T-helper 2 cell treated with Interferon-gamma antibody and Interleukin-4, amounts not matched to agents 5 μg/mL and 100 μg/mL, for 36 hours (primary cell): ENCODE measurements at regions not wholly inside any gene's neighbourhood (a gene's known extent, or its start where the extent isn't known, plus 50 kb on each side); places are given as distances from the start of the nearest gene placed in this dataset.

Experiments
- DNase-seq: peaks from one replicate; pipeline ENCODE4 v3.0.0; 2021; ENCODE audit warnings: low spot score
- H3K27ac Mint-ChIP-seq: one replicate; pipeline ENCODE4 v1.8.0; 2021; ENCODE audit warnings: mild to moderate bottlenecking, mixed read lengths
- H3K27me3 Mint-ChIP-seq: one replicate; pipeline ENCODE4 v1.8.0; 2021; ENCODE audit warnings: low read depth, mixed read lengths
- H3K36me3 Mint-ChIP-seq: one replicate; pipeline ENCODE4 v1.8.0; 2021; ENCODE audit warnings: low read depth, mixed read lengths
- H3K4me1 Mint-ChIP-seq: one replicate; pipeline ENCODE4 v1.8.0; 2021; ENCODE audit warnings: low read depth, mixed read lengths
- H3K4me3 Mint-ChIP-seq: one replicate; pipeline ENCODE4 v1.8.0; 2022; ENCODE audit warnings: mild to moderate bottlenecking, moderate library complexity, mixed read lengths
- H3K9me3 Mint-ChIP-seq: one replicate; pipeline ENCODE4 v1.8.0; 2021; ENCODE audit warnings: mixed read lengths

DNA sequence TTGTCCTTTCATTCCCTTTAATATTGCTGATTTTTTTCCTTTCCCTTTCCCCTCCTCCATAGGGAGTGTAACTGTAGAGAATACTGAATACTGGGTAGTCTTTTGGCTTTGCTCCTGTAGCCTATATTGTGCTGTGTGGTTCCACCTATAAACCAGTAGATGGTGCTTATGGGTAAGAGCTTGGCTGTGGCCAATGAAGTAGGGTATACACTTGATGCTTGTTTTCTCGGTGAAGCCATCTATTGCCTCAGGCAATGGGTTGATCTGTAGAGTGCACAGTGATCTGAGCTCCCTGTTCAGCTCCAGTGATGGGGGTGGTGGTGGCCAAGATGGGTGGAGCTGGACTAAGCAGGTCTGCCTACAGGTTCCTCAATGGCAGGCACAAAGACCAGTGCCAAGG is 203.3 kb upstream of the IMPG1 start:
- Mint-ChIP-seq H3K4me3 (no peak overlapping the region), H3K4me1 (no peaks in the 10 kb centered on the region), H3K27ac (no peak overlapping the region), H3K27me3 (no peaks in the 10 kb centered on the region), H3K9me3 (peaks cover 61% of the 10 kb centered on the region), H3K36me3 (no peaks in the 10 kb centered on the region)
- DNase-seq, result no peak

DNA sequence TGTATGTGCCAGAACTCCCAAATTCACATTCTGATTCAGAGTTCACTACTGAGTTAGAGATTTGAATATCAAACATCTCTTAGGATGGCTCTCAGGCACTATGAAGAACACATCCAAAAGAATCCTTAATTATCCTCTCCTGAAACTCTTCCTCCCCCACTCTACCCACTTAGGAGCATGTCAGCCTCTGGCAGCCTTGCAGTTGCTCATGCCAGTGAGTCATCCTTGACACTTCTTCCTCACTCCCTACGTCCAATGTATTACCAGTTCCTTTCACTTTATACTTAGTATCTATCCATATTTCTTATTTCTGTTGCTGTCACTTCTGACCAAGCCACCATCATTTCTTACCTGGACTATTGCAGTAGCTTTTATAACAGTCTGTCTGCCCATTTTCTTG is 192.0 kb upstream of the IMPG1 start:
- Mint-ChIP-seq H3K27ac (no peak overlapping the region), H3K4me1 (no peaks in the 10 kb centered on the region), H3K27me3 (no peaks in the 10 kb centered on the region), H3K9me3 (peaks cover 47% of the 10 kb centered on the region), H3K36me3 (no peaks in the 10 kb centered on the region), H3K4me3 (no peak overlapping the region)
- no peak for DNase-seq

DNA sequence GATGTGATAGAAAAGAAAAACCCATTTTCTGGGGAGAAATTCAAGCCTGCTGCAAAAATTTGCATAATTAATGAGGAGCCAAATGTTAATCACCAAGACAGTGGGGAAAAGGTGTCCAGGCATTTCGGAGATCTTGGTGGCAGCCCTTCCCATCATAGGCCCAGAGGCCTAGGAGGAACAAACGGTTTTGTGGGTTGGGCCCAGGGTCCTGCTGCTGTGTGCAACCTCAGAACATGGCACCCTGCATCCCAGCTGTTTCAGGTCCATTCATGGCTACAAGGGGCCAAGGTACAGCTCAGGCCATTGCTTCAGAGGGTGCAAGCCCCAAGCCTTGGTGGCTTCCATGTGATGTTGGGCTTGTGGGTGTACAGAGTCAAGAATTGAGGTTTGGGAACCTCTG is 189.8 kb upstream of the IMPG1 start:
- no peaks in the 10 kb centered on the region for H3K27me3 Mint-ChIP-seq
- no peaks in the 10 kb centered on the region for H3K4me1 Mint-ChIP-seq
- H3K4me3 Mint-ChIP-seq, result no peak overlapping the region
- H3K27ac Mint-ChIP-seq, result no peak overlapping the region
- no peaks in the 10 kb centered on the region for H3K36me3 Mint-ChIP-seq
- DNase-seq, result no peak
- peaks cover 44% of the 10 kb centered on the region for H3K9me3 Mint-ChIP-seq

DNA sequence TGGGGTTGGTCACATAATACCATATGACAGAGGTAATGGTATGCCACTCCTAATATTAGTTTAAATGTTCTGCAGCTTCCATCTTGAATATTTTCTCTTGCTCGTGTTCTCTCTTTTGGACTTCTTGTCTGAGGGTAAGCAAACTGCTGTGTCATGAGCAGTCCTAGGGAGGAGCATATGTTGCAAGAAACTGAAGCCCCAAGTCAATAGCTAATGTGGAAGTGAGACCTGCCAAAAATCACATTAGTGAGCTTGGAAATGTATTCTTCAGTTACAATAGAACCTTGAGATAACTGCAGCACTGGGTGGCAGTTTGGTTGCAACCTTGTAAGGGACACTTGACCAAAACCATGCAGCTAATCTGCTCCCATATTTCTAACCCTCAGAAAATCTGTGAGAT is 178.2 kb upstream of the IMPG1 start:
- DNase-seq, result no peak
- no peak overlapping the region for H3K4me3 Mint-ChIP-seq
- H3K27ac Mint-ChIP-seq, result no peak overlapping the region
- H3K9me3 Mint-ChIP-seq, result peaks cover 36% of the 10 kb centered on the region
- no peaks in the 10 kb centered on the region for H3K36me3 Mint-ChIP-seq
- H3K27me3 Mint-ChIP-seq, result no peaks in the 10 kb centered on the region
- no peaks in the 10 kb centered on the region for H3K4me1 Mint-ChIP-seq

DNA sequence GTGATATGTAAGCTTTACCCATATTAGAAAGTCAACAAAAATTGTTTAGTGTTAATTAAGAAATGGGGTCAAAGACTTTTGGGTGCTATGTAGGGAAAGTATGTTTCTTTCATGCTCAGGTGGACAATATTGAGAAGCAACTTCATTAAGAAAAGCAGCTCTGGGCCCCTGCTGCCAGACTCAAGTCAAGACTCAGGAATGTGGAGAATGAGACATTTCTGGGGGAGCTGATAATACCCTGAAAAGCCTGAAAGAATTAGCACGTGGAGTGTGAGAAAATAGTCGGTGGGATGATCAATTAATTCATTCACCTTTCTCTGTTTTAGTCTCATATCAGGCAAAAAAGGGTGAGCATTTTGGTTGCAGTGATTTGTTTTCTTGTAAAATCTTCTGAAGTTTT is 175.1 kb upstream of the IMPG1 start:
- Mint-ChIP-seq H3K36me3 (no peaks in the 10 kb centered on the region), H3K9me3 (peaks cover 35% of the 10 kb centered on the region)
- no peak for DNase-seq

DNA sequence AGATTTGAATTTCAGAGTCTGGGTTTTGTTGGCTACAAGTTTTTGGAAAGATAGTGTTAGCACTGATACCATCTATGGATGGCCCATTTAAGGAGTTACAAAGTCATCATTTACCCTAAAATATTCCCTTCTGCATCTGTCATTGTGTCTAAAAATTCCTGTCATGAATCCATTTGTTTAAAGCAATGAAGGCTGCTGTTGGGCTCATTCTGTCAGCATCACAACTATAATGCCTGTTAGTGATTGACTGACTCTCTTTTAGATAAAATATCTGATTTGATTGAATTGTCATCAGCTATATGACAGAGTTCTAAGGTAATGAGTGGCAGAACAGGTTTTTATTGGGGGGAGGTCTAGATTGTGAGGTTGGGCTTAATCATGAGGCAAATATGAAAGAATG is 167.6 kb upstream of the IMPG1 start:
- H3K36me3 Mint-ChIP-seq, result no peaks in the 10 kb centered on the region
- H3K4me3 Mint-ChIP-seq, result no peak overlapping the region
- H3K9me3 Mint-ChIP-seq, result peaks cover 49% of the 10 kb centered on the region
- H3K4me1 Mint-ChIP-seq, result no peaks in the 10 kb centered on the region
- no peak overlapping the region for H3K27ac Mint-ChIP-seq
- H3K27me3 Mint-ChIP-seq, result no peaks in the 10 kb centered on the region
- DNase-seq, result no peak

More for the DNA sequence above, 175.1 kb upstream of the IMPG1 start:
- no peak overlapping the region for H3K27ac Mint-ChIP-seq
- no peaks in the 10 kb centered on the region for H3K4me1 Mint-ChIP-seq
- no peak overlapping the region for H3K4me3 Mint-ChIP-seq
- H3K27me3 Mint-ChIP-seq, result no peaks in the 10 kb centered on the region

DNA sequence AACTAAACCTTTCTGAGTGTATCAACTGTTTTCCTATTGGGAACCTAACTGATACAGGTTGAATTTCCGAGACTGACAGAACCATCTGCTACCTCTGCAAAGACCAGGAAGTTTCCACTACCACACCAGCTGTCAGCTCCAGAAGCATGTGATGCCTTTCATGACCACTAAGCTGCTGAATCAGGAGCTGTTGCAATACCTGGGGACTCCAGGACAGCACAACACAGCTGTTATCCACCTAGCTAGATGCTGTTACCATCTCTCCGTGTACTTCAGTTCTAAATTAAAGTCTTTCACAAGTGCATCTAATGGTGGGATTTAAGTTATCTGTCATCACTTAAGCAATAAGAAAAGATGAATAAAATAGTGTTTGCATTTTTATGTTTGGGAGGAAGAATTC is 158.2 kb upstream of the IMPG1 start:
- Mint-ChIP-seq H3K4me3 (no peak overlapping the region), H3K36me3 (no peaks in the 10 kb centered on the region), H3K9me3 (peaks cover 12% of the 10 kb centered on the region), H3K27ac (no peak overlapping the region), H3K27me3 (no peaks in the 10 kb centered on the region), H3K4me1 (no peaks in the 10 kb centered on the region)
- no peak for DNase-seq

DNA sequence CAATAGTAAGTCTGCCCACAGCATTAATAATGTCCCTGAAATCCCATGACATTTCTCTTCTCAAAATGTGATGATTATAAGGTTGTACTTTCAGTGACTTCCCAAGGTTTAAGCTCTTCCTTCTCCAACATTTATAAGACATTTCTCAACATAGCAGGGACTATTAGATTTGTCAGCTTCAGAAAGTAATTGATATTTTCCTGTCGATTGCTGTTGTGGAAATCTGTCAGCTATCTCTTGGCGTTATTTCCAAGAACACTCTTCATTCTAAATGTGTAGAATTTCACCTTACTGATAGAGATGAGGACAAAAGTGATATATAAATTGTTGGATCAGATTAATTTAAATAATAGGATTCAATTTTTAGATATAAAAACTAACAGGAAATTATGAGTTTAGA is 149.7 kb upstream of the IMPG1 start:
- H3K27me3 Mint-ChIP-seq, result no peaks in the 10 kb centered on the region
- peaks cover 14% of the 10 kb centered on the region for H3K9me3 Mint-ChIP-seq
- no peak overlapping the region for H3K27ac Mint-ChIP-seq
- H3K36me3 Mint-ChIP-seq, result no peaks in the 10 kb centered on the region
- peaks cover 2% of the 10 kb centered on the region for H3K4me1 Mint-ChIP-seq
- no peak overlapping the region for H3K4me3 Mint-ChIP-seq
- no peak for DNase-seq

DNA sequence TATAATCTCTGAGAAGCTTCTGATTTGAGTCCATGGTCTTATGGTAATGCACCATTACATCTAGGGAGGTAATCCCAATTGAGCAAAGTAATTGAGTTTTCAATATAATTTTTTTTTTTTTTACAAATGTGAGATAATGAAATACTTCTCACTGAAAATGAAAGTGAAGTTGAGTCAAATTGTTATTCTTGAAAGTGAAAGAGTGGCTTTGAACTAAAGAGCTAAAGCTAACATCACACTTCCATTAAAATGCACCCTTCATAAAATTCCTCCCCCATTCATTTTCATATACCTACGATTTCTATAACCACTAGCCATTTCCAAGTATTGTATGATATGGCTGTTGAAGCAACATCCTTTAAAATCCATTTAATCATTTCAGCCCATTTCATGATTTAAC is 149.1 kb upstream of the IMPG1 start:
- Mint-ChIP-seq H3K4me3 (no peak overlapping the region), H3K27ac (no peak overlapping the region), H3K9me3 (peaks cover 14% of the 10 kb centered on the region), H3K36me3 (no peaks in the 10 kb centered on the region), H3K4me1 (peaks cover 2% of the 10 kb centered on the region), H3K27me3 (no peaks in the 10 kb centered on the region)
- DNase-seq, result no peak

DNA sequence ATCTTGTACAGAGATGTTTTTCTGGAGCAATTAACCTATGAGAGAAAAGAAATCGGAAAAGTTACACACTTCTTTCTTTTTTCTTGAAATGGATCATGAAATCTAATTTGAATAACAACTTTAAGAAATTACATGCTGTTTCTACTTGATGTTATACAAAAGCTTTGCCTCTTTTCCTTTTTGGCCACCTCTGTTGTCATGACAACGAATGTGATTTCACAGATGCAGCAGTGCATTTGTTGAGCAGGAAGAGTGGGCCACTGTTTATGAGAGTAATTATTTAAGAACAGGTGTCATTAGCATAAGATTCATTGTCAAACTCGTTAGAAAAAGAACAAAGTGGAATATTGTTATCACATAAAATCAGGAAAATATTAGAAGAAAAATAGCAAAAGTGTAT is 148.3 kb upstream of the IMPG1 start:
- Mint-ChIP-seq H3K27ac (no peak overlapping the region), H3K9me3 (peaks cover 16% of the 10 kb centered on the region), H3K27me3 (no peaks in the 10 kb centered on the region), H3K4me3 (no peak overlapping the region), H3K36me3 (no peaks in the 10 kb centered on the region), H3K4me1 (peaks cover 2% of the 10 kb centered on the region)
- no peak for DNase-seq

DNA sequence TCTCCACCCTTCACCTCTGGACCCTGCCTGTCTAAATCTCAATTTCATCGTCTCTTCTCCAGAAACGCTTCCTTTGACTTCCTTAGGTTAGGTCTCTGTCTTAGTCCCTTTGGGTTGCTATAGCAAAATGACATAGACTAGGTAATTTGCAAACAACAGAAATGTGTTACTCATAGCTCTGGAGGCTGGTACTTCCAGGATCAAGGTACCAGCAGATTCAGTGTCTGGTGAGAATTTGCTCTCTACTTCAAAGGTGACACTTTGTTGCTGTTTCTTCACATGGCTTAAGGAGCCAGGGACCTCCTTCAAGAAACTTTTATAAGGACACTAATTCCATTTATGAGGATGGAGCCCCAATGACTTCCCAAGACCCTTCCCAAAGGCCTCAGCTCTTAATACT is 145.1 kb upstream of the IMPG1 start:
- H3K4me3 Mint-ChIP-seq, result no peak overlapping the region
- H3K9me3 Mint-ChIP-seq, result peaks cover 11% of the 10 kb centered on the region
- peaks cover 2% of the 10 kb centered on the region for H3K4me1 Mint-ChIP-seq
- H3K36me3 Mint-ChIP-seq, result no peaks in the 10 kb centered on the region
- H3K27ac Mint-ChIP-seq, result no peak overlapping the region
- H3K27me3 Mint-ChIP-seq, result no peaks in the 10 kb centered on the region
- DNase-seq, result no peak

DNA sequence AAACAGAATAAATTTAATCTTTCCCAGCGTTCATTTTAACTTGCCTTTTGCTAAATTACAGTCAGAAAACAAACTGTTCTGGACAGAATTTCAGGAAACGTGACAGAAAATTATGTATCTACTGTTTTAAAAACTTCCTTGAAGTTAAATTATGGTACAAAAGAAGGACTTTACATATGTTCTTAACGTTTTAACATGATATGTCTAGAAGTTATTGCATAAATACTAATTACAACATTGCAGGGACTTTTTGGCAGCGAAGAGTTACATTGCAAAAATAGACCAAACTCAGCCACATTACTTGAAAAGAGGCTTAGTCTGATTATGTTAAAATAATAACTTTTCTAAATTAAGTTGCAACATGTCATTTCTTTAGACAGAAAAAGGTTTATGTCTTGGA is 142.1 kb upstream of the IMPG1 start:
- peaks cover 19% of the 10 kb centered on the region for H3K9me3 Mint-ChIP-seq
- no peak overlapping the region for H3K27ac Mint-ChIP-seq
- DNase-seq, result no peak
- no peak overlapping the region for H3K4me3 Mint-ChIP-seq
- no peaks in the 10 kb centered on the region for H3K36me3 Mint-ChIP-seq
- no peaks in the 10 kb centered on the region for H3K4me1 Mint-ChIP-seq
- H3K27me3 Mint-ChIP-seq, result no peaks in the 10 kb centered on the region

DNA sequence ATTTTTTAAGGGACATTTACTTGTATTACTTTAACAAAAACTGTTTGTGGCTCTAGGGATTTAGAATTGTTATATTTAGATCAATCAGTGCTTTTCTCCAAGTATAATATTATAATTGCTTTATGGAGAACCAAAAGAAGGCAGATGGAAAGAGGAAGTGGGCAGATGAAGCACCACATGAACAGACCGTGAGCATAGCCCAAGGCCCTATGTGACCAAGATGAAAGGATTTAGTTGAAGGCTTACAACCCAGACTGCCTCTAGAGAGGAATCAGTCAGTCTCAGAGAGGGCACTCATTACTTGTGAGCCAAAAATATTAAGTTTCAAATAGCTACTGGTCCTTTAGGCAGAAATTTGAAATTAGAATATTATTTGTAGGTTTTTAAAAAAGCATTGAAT is 102.3 kb upstream of the IMPG1 start:
- H3K4me3 Mint-ChIP-seq, result no peak overlapping the region
- no peaks in the 10 kb centered on the region for H3K4me1 Mint-ChIP-seq
- H3K27me3 Mint-ChIP-seq, result no peaks in the 10 kb centered on the region
- no peak for DNase-seq
- peaks cover 37% of the 10 kb centered on the region for H3K9me3 Mint-ChIP-seq
- H3K36me3 Mint-ChIP-seq, result no peaks in the 10 kb centered on the region
- no peak overlapping the region for H3K27ac Mint-ChIP-seq

DNA sequence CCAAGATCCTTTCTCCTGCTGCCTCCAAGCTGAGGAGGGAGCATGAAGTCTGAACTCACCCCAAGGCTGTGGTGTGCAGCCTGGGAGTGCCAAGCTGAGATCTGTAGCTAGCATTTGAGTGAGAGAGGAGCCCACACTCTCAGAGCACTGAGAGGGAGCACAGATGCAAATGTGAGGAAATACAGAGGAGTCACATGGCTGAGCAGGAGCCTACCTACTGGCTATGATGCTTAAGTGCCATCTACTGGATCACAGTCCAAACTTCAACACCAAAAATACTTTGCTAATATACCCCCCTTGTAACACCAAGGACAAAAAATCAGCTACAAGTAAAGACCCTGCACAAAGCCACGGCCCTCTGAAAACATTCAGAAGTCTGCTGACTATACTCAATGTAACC is 94.4 kb upstream of the IMPG1 start:
- no peak overlapping the region for H3K27ac Mint-ChIP-seq
- H3K4me1 Mint-ChIP-seq, result no peaks in the 10 kb centered on the region

DNA sequence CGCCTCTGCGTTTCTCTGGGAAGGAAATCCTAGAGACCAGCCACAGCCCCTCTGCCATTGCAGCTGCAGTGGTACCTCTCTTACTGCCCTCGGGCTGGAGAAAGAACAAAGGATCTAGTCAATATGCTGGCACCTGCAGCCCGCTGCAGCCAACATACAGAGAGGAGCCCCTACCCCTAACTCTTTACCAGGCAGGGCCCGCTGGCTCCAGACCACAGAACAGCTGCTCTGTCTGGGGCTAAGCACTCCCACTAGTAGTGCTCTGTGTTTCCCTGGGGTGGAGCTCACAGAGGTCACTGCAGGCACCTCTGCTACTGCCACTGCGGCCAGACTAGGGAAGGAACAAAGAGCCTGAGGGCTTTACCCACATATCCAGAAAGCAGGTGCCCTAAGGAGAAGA is 93.8 kb upstream of the IMPG1 start:
- H3K36me3 Mint-ChIP-seq, result no peaks in the 10 kb centered on the region
- no peaks in the 10 kb centered on the region for H3K4me1 Mint-ChIP-seq
- DNase-seq, result no peak
- no peaks in the 10 kb centered on the region for H3K27me3 Mint-ChIP-seq
- peaks cover 52% of the 10 kb centered on the region for H3K9me3 Mint-ChIP-seq
- H3K27ac Mint-ChIP-seq, result no peak overlapping the region
- no peak overlapping the region for H3K4me3 Mint-ChIP-seq

More for the DNA sequence above, 94.4 kb upstream of the IMPG1 start:
- Mint-ChIP-seq H3K27me3 (no peaks in the 10 kb centered on the region), H3K36me3 (no peaks in the 10 kb centered on the region), H3K4me3 (no peak overlapping the region), H3K9me3 (peaks cover 52% of the 10 kb centered on the region)
- DNase-seq, result no peak
